Subcutaneous abdominal adipose tissue (tissue), 5 donors: ENCODE measurements at regions not wholly inside any gene's neighbourhood (a gene's known extent, or its start where the extent isn't known, plus 50 kb on each side); places are given as distances from the start of the nearest gene placed in this dataset.

ENCODE experiments used
- H3K27ac ChIP-seq: one replicate; pipeline ENCODE4 v1.7.0; 2013; ENCODE audit warnings: low read depth, mild to moderate bottlenecking, inconsistent platforms, low read length, moderate library complexity
- H3K27me3 ChIP-seq, 5 donors: one replicate each; pipeline ENCODE4 v1.7.0; 2013; ENCODE audit warnings: low read length in 5 of 5, inconsistent platforms in 1 of 5; ENCODE audit not compliant: control insufficient read depth in 5 of 5, insufficient read depth in 4 of 5
- H3K36me3 ChIP-seq, 5 donors: one replicate each; pipeline ENCODE4 v1.7.0; 2013; ENCODE audit warnings: low read length in 5 of 5; ENCODE audit not compliant: control insufficient read depth in 5 of 5, insufficient read depth in 5 of 5
- H3K4me1 ChIP-seq, 5 donors: one replicate each; pipeline ENCODE4 v1.7.0; 2013; ENCODE audit warnings: low read length in 5 of 5, mild to moderate bottlenecking in 3 of 5, moderate library complexity in 1 of 5; ENCODE audit not compliant: control insufficient read depth in 5 of 5, insufficient read depth in 5 of 5
- H3K4me3 ChIP-seq, 5 donors: one replicate each; pipeline ENCODE4 v1.7.0; 2013; ENCODE audit warnings: low read length in 5 of 5, low read depth in 1 of 5
- H3K9ac ChIP-seq, 5 donors: one replicate each; pipeline ENCODE4 v1.7.0; 2013; ENCODE audit warnings: low read length in 5 of 5, mild to moderate bottlenecking in 4 of 5, moderate library complexity in 3 of 5
- H3K9me3 ChIP-seq, 5 donors: one replicate each; pipeline ENCODE4 v1.7.0; 2013; ENCODE audit warnings: low read length in 5 of 5; ENCODE audit not compliant: control insufficient read depth in 5 of 5
- donor health status: healthy.
- donor health status: healthy.
- donor health status: healthy.
- donor health status: healthy.
- donor health status: healthy.

DNA sequence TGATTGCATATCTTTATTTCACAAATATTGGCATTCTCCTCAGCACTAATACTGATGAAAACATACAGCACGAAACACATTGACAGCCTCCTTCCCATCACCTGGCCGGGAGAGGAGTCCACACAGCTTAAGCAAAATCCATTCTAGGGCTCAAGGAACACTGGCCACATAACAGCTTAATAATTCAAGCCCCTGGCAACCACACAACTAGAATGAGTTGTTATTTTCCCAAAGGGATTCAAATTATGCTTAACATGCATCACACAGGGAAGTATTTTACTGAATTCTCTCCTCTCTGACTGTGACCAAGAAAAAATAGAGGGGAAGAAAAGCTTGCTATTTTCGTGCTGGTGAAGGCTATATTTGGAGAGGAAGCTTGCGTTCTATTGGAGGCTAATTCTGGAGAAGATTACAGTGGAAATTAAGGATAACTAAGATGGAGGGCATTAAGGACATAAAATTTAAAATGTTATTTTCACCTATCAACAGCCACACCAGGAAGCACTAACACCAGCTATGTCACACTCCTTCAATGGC lies 198.5 kb downstream of the ADGRG6 start:
- no peaks in the 10 kb centered on the region for H3K36me3 ChIP-seq
- H3K27me3 ChIP-seq = no peaks in the 10 kb centered on the region
- H3K4me1 ChIP-seq = no peaks in the 10 kb centered on the region
- no peak overlapping the region for H3K9ac ChIP-seq
- H3K27ac ChIP-seq = no peak overlapping the region
- H3K4me3 ChIP-seq = no peak overlapping the region
- peaks cover 4 to 16% (median 7%) of the 10 kb centered on the region in 5 donors for H3K9me3 ChIP-seq

DNA sequence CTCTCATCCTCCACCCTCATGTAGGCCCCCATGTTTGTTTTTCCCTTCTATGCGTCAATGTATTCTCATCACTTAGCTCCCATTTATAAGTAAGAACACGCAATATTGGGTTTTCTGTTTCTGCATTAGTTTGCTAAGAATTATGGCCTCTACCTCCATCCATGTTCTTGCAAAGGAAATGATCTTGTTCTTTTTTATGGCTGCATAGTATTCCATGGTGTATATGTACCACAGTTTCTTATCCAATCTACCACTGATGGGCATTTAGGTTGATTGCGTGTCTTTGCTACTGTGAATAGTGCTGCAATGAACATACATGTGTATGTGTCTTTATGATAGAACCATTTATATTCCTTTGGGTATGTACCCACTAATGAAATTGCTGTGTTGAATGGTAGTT lies 200.0 kb downstream of the ADGRG6 start:
- Histone ChIP-seq H3K9ac (no peak overlapping the region), H3K4me1 (no peaks in the 10 kb centered on the region), H3K27ac (no peak overlapping the region), H3K27me3 (no peaks in the 10 kb centered on the region), H3K4me3 (no peak overlapping the region), H3K9me3 (peaks cover 4 to 16% (median 7%) of the 10 kb centered on the region in 5 donors), H3K36me3 (no peaks in the 10 kb centered on the region)

DNA sequence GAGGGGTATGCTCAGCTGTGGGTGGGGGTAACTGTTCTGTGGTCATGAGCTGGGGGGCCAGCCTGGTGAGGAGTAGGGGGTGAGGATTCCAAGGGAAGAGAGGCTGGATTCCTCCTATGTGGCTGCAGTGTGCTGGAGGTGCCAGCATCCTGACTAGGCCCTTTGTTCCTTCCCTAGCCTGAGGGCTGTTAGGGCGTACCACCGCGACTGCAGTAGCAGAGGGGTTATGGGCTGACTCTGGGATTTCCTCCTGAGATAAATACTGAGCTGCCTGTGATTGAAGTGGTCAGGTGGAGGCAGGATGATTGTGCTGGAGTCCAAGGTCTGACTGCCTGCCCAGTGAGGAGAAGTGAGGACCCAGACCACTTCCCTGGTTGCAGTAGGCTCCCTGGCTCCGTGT lies 205.3 kb downstream of the ADGRG6 start:
- H3K27me3 ChIP-seq = peaks cover 0 to 2% (median 0%) of the 10 kb centered on the region in 5 donors
- H3K27ac ChIP-seq = no peak overlapping the region
- H3K4me1 ChIP-seq = no peaks in the 10 kb centered on the region
- no peaks in the 10 kb centered on the region for H3K36me3 ChIP-seq
- no peak overlapping the region for H3K4me3 ChIP-seq
- H3K9ac ChIP-seq = no peak overlapping the region
- H3K9me3 ChIP-seq = peaks cover 4 to 12% (median 7%) of the 10 kb centered on the region in 5 donors

DNA sequence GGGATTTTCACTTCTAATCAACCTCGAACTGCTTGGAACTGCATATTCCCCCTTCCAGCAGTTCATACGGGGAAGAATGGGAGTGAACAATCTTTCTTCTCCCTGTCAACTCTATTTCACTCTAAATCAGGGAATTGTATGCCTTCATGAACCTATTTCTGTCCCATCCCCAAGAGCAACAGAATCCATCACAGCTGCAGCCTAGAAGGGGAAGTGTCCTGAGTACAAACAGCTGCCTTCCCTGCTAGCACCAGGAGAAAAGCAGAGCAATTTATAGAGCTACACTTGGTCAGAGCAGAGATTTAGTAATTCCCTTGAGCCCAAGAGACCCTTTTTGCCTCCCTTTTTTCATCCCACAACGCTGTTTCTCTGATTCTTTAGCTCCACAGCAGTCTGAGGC lies 208.4 kb downstream of the ADGRG6 start:
- Histone ChIP-seq H3K4me3 (peak overlapping the region in 1 of 5 donors; percentile 32), H3K9ac (no peak overlapping the region), H3K9me3 (no peaks in the 10 kb centered on the region), H3K4me1 (no peaks in the 10 kb centered on the region), H3K27ac (no peak overlapping the region), H3K36me3 (no peaks in the 10 kb centered on the region), H3K27me3 (peaks cover 0 to 2% (median 0%) of the 10 kb centered on the region in 5 donors)

DNA sequence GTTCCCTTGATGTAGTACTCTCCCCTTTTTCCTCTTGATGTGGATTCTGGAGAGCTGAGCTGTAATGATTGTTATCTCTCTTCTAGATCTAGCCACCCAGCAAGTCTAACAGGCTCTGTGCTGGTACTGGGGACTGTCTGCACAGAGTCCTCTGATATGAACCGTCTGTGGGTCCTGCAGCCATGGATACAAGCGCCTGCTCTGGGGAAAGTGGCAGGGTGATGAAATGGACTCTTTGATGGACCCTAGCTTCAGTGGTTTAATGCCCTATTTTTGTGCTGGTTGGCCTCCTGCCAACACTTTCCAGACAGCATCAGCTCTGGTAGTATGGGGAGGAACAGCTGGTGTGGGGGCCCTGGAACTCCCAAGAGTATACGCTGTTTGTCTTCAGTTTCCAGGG lies 216.3 kb downstream of the ADGRG6 start:
- Histone ChIP-seq H3K27ac (no peak overlapping the region), H3K9ac (no peak overlapping the region), H3K4me1 (no peaks in the 10 kb centered on the region), H3K9me3 (peaks cover 0 to 4% (median 0%) of the 10 kb centered on the region in 5 donors), H3K4me3 (no peak overlapping the region), H3K36me3 (no peaks in the 10 kb centered on the region), H3K27me3 (no peaks in the 10 kb centered on the region)

DNA sequence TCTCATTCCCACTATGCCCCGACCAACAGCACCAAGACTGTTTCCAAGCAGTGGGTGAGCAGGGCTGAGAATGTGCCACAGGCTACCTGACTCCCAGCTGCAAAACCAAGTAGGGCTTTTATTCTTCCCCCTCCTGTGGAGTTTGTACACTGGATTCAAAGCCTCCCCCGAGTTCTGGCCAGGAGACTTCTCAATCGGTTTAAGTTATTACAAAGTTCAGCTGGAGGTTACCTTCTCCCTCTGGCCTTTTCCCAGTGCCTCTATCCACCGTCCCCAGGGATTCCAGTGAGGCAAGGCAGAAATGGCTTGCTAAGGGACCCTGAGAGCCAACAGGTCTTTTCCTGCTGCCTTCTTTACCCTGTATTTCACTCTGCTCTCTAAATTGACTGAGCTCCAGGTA lies 217.0 kb downstream of the ADGRG6 start:
- Histone ChIP-seq H3K27ac (no peak overlapping the region), H3K27me3 (no peaks in the 10 kb centered on the region), H3K9me3 (peaks cover 0 to 4% (median 0%) of the 10 kb centered on the region in 5 donors), H3K9ac (no peak overlapping the region), H3K36me3 (no peaks in the 10 kb centered on the region), H3K4me3 (no peak overlapping the region), H3K4me1 (no peaks in the 10 kb centered on the region)

DNA sequence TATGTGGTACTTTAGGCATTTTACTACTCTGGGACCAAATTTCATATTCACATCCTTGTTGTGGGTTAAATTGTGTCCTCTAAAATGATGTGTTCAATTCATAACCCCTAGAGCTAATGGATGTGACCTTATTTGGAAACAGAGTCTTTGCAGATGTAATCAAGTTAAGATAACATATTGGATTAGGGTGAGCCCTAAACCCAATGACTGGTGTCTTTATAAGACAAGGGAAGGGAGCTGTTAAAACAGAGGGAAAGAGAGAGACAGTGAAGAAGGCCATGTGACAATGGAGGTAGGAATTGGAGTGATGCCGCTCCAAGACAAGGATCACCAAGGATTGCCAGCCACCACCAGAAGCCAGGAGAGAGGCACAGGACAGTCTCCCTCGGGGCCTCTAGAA lies 220.0 kb downstream of the ADGRG6 start:
- H3K36me3 ChIP-seq = no peaks in the 10 kb centered on the region
- H3K9me3 ChIP-seq = no peaks in the 10 kb centered on the region
- no peak overlapping the region for H3K4me3 ChIP-seq
- no peak overlapping the region for H3K27ac ChIP-seq
- peaks cover 0 to 3% (median 0%) of the 10 kb centered on the region in 5 donors for H3K27me3 ChIP-seq
- no peak overlapping the region for H3K9ac ChIP-seq
- H3K4me1 ChIP-seq = no peaks in the 10 kb centered on the region

DNA sequence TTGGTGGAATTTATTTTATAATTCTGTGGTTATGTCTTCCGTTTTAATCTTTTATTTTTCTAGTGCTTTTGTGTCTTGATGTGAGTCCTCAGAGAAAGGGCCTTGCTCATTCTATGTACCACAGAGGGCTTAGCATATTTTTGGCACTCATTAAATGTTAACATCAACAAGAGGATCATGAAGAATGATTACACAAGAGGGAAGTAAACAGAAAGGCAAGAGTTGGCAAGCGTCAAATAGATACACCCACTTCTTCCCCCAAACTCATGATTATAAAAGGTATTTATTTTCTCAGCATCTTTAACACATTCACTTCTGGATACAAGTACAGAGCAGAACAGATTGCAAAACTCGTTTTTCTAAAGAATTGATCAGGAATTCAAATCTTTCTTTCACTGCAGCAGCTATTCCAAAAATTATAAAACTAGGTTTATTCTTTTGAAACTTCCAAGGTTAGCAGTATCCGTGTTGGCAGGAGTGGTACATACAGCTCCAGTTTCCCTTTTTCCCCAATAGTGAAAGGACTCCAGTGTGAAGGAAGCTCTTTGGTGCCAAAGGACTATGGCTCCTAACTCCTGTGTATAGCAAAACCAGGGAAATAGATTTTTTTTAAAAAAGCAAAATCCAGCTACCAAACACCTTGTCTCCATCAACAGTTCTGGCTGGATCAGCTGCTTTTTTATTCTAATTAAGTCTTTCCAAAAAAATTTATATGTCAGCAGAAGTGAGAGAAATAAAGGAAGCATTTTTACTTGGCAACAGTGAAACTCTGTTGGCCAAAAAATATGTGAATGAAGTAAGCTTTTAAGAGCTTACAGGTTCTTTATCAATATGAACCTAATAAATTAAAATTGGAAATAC lies 221.9 kb downstream of the ADGRG6 start:
- no peaks in the 10 kb centered on the region for H3K9me3 ChIP-seq
- H3K4me1 ChIP-seq = no peaks in the 10 kb centered on the region
- H3K36me3 ChIP-seq = no peaks in the 10 kb centered on the region
- H3K9ac ChIP-seq = no peak overlapping the region
- no peak overlapping the region for H3K4me3 ChIP-seq
- peaks cover 0 to 3% (median 0%) of the 10 kb centered on the region in 5 donors for H3K27me3 ChIP-seq
- no peak overlapping the region for H3K27ac ChIP-seq

DNA sequence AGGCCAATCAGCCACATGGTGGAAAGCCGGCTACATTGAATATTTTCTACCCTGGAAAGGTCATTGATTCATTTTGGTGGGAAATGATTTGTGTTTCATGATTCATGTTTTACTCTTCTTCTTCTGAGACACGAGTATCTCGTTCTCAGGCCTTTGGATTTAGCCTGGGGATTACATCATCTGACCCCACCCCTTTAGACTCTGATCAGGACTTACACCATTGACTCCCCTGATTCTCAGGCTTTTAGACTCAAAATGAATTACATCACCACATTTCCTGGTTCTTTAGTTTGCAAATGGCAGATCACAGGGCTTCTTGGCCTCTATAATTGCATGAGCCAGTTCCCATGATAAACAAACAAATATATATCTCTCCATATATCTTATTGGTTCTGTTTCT lies 228.8 kb downstream of the ADGRG6 start:
- H3K4me1 ChIP-seq = no peaks in the 10 kb centered on the region
- no peak overlapping the region for H3K4me3 ChIP-seq
- no peak overlapping the region for H3K9ac ChIP-seq
- H3K9me3 ChIP-seq = peaks cover 0 to 7% (median 4%) of the 10 kb centered on the region in 5 donors
- no peak overlapping the region for H3K27ac ChIP-seq
- no peaks in the 10 kb centered on the region for H3K36me3 ChIP-seq
- no peaks in the 10 kb centered on the region for H3K27me3 ChIP-seq

DNA sequence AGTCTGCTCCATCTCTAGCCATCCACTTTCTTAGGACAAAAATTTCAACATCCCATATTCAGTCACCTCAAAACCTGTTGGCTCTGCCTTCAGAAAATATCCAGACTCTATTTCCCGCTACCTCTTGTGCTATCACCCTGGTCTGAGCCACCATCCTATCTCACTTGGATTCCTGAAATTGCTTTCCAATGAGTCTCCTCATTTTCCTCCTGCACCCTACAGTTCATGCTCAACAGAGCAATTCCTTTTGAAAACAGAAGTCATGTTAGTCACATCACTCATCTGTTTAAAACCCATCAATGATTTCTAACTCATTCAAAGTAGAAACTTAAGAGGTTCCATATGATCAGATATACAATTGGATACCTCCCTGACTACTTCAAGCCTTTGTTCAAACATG lies 229.9 kb downstream of the ADGRG6 start:
- H3K4me1 ChIP-seq = no peaks in the 10 kb centered on the region
- H3K27ac ChIP-seq = no peak overlapping the region
- no peak overlapping the region for H3K4me3 ChIP-seq
- no peaks in the 10 kb centered on the region for H3K36me3 ChIP-seq
- H3K9ac ChIP-seq = no peak overlapping the region
- peaks cover 0 to 7% (median 4%) of the 10 kb centered on the region in 5 donors for H3K9me3 ChIP-seq
- no peaks in the 10 kb centered on the region for H3K27me3 ChIP-seq
